ENCODE measurements at regions not wholly inside any gene's neighbourhood (a gene's known extent, or its start where the extent isn't known, plus 50 kb on each side); places are given as distances from the start of the nearest gene placed in this dataset.

DNA sequence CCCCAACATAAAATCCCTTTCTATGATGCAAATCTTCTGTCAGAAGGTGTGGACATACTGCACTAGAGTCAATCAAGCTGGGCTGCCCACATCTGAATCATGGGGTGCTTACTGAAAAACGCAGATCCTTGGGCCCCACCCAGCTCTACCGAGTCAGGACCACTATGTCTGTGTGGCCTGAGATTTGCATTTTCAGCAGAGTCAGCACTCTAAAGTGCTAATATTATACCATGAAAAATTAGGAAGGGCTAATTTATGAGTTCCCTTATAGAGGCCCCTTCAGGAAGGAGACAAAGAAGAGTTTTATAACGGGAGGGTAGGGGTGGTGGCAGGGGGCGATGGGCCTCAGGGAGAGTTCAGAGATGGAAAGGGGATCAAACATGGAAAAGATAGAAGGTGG is 163.3 kb upstream of the NABP1 start:
- TF ChIP-seq, protein P1, sequence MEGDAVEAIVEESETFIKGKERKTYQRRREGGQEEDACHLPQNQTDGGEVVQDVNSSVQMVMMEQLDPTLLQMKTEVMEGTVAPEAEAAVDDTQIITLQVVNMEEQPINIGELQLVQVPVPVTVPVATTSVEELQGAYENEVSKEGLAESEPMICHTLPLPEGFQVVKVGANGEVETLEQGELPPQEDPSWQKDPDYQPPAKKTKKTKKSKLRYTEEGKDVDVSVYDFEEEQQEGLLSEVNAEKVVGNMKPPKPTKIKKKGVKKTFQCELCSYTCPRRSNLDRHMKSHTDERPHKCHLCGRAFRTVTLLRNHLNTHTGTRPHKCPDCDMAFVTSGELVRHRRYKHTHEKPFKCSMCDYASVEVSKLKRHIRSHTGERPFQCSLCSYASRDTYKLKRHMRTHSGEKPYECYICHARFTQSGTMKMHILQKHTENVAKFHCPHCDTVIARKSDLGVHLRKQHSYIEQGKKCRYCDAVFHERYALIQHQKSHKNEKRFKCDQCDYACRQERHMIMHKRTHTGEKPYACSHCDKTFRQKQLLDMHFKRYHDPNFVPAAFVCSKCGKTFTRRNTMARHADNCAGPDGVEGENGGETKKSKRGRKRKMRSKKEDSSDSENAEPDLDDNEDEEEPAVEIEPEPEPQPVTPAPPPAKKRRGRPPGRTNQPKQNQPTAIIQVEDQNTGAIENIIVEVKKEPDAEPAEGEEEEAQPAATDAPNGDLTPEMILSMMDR (IDR thresholded peaks at IDR 0.05; ENCODE audit: low read depth, low read length), result no peak
- TF ChIP-seq MYC (IDR thresholded peaks at IDR 0.05; ENCODE audit: low read depth, low read length), result no peak

Measured in NB4 (cell line).